Central memory CD4-positive, alpha-beta T cell (primary cell): ENCODE measurements at regions not wholly inside any gene's neighbourhood (a gene's known extent, or its start where the extent isn't known, plus 50 kb on each side); places are given as distances from the start of the nearest gene placed in this dataset.

Experiments used
- DNase-seq: peaks from one replicate; pipeline ENCODE4 v3.0.0; 2022

- no peak for DNase-seq
Measured at GRCh38 chr3:68151359-68151758, 496.9 kb upstream of the SUCLG2 start.

GRCh38 chr3:68148447-68148846 lies 494.0 kb upstream of the SUCLG2 start:
- no peak for DNase-seq

GRCh38 chr3:68142441-68142840 lies 488.0 kb upstream of the SUCLG2 start:
- DNase-seq = no peak

GRCh38 chr3:68139897-68140296 lies 485.5 kb upstream of the SUCLG2 start:
- no peak for DNase-seq

GRCh38 chr3:68136411-68136810 lies 482.0 kb upstream of the SUCLG2 start:
- no peak for DNase-seq

- no peak for DNase-seq
Measured at GRCh38 chr3:68135067-68135466, 480.7 kb upstream of the SUCLG2 start.

GRCh38 chr3:68129065-68129464 lies 474.7 kb upstream of the SUCLG2 start:
- DNase-seq = no peak

- no peak for DNase-seq
Measured at GRCh38 chr3:68123231-68123630, 468.8 kb upstream of the SUCLG2 start.

DNA sequence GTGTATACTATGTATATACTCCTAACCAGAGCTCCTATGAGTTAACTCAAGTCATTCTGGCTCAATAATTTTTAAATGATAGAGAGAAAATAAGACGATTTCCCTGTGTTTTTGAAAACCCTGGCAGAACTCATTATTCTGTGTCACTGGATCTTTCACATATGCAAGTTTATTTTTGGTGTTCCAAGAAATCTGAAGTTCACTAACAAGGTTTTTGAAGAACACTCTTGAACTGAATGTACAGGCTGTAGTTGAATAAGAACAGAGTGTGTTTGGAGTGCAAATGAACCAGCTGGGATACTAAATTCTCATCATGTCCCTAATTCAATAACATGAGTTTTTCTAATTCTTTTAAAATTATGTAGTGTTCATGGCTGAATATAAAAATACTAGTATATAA lies 466.9 kb upstream of the SUCLG2 start:
- DNase-seq = no peak

DNA sequence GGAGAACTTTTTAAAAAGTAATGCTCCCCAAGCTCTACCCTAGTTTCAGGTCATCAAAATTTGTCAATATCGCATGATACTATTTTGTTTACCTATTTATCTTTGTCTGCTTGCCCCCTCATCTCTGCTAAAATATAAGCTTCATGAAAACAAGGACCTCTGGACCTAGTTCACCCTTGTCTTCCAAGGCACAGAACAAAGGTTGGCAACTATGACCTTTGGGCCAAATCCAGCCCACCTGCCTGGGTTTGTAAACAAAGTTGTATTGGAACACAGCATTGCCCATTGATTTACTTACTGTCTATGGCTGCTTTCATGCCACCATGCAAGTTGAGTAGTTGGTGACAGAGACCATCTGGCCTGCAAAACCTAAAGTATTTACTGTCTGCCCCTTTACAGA lies 462.2 kb upstream of the SUCLG2 start:
- no peak for DNase-seq

DNA sequence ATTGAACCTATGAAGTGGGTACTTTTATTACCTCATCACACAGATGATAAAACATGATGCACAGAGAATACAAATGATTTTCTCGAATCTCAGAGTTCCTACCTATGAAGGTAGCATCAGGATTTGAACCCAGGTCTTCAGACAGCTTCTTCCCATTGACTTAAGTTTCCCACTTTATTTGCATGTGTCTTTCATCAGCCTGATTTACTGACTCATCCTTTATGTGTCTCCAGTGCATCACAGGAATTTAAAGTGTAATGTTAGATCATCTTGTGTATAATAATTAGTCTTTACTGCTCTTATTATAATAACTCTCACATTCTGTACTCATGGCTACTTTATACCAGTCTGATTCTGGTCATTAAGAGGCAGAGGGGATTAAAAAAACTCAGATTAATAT lies 449.4 kb upstream of the SUCLG2 start:
- DNase-seq = no peak

DNA sequence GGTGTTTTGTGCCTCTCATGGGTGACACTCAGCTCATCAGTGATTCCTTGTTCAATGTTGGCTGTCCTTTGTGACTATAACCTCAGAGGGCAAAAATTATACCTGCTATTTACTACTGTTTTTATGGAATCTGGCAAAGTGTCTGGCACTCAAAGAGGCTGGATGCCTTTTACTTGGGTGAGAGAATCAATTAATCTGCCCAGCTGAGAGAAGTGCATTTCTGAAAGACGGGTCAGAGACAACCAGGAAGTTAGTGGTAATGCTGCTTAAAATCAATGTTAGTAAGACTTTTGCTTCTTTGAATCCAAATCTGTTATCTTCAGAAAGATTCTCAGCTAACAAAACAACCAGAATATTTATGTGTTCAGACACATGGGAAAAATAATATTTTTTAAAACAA lies 436.2 kb upstream of the SUCLG2 start:
- no peak for DNase-seq

- no peak for DNase-seq
Measured at GRCh38 chr3:68089572-68090011, 435.2 kb upstream of the SUCLG2 start.

GRCh38 chr3:68088636-68089035 lies 434.2 kb upstream of the SUCLG2 start:
- no peak for DNase-seq

DNA sequence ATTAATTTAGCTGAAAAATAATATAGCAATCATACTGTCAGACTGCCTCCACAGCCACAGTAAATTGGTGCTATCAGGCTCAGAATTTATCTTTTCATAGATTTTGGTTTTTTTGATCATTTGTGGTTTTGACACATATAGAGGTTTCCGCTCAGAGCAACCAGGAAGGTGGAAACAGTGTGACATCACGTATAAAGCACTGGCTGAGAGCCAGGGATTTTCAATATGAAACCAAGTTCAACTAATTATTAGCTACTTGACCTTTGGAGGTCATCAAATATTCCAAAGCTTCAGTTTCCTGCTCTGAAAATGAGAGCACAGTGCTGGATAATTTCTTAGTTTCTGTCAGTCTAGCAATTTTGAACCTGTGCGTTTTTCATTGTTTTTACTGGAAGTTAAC lies 433.8 kb upstream of the SUCLG2 start:
- DNase-seq = peak; percentile 81

GRCh38 chr3:68072062-68072461 lies 417.6 kb upstream of the SUCLG2 start:
- DNase-seq = no peak

DNA sequence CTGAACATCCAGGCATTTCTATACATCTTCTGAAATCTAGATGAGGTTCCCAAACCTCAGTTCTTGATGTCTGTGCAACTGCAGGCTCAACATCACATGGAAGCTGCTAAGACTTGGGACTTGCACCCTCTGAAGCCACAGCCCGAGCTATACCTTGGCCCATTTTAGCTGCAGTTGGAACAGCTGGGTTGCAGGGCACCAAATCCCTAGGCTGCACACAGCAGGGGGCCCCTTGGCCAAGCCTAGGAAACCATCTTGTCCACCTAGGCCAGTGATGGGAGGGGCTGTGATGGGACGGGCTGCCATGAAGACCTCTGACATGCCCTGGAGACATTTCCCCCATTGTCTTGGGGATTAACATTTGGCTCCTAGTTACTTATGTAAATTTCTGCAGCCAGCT lies 415.8 kb upstream of the SUCLG2 start:
- no peak for DNase-seq

GRCh38 chr3:68067314-68067713 lies 412.9 kb upstream of the SUCLG2 start:
- no peak for DNase-seq

DNA sequence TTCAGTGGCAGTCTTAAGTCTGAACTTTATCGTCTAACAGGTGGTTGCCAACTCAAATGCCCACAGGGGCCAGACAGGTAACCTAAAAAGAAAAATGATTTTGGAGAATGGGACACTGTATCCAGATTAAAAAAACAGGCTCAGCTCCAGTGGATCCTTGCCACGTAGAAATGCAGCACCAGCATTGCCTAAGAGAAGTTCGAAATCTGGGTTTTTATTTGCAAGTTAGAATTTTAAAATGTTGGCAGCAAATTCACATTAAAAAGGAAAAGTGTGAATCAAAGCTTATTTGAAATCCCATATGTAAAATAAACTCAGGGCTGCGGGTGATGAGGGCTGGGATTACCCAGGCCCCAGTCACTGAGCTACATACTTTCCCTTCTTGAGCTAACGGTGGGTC lies 408.5 kb upstream of the SUCLG2 start:
- DNase-seq = no peak

DNA sequence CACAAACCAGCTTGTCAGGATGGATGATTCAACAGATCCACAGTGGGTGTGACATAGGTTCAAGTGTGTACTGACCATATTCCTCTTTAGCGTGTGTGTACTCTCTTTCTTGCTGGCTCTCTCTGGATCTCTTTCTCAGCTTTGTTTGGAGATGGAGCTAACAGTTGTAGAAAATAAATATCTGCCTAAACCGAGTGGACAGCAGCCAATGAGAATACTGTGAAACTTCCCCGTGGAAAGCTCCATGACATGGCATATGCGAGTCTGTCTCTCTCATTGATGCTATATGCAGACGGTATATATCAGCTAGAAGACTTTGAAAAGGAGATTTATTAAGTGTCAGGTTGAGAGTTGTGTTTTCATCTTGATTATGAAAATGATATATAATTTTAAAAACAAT lies 406.5 kb upstream of the SUCLG2 start:
- no peak for DNase-seq

GRCh38 chr3:68060191-68060590 lies 405.8 kb upstream of the SUCLG2 start:
- DNase-seq = no peak

DNA sequence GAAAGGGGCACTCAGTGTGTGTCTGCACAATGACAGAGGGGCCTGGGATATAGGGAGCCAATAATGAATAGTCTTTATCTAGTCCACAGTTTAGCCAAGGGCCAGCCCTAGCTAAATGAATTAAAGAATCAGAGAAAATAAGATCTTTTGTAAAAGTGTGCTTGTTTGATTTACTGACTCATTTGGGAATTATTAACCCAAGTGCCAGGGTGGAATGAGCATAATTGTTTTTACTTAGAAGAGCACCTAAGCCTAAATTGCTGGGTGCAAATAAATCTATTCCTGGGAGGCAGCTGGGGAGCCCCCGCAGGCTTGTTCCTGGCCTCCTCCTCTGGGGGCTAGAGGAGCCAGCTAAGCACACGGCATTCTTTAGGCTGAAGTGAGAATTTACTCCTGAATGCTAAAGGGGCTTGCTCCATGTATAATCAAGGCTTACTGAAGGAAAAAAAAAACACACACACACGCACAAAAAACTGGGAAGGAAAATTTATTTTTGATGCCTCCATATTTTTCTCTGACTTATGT lies 405.3 kb upstream of the SUCLG2 start:
- no peak for DNase-seq

DNA sequence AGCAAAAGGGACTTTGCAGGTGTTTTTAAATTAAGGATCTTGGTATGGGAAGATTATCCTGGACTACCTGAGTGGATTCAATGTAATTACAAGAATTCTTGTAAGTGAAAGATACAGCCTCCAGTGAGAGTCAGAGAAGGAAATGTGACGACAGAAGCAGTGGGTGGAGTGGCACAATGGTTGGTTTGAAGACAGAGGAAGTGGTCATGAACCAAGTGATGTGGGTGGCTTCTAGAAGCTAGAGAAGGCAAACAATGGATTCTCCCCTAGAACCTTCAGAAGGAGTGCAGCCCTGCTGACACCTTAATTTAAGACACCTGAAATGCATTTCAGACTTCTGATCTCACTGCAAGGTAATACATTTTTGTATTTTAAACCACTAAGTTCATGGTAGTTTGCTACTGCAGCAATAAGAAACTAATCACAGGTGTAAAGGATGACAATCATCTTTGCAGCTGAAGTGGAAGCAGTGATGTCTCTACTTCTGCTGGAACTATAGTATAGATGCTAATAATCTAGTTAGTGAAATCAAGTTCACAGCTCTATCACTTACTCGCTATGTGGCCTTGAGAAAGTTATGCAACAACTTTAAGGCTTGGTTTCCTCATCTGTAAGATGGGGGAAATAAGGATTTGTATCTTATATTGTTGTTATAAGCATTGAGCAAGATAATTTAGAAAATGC lies 403.4 kb upstream of the SUCLG2 start:
- peak; percentile 88 for DNase-seq

DNA sequence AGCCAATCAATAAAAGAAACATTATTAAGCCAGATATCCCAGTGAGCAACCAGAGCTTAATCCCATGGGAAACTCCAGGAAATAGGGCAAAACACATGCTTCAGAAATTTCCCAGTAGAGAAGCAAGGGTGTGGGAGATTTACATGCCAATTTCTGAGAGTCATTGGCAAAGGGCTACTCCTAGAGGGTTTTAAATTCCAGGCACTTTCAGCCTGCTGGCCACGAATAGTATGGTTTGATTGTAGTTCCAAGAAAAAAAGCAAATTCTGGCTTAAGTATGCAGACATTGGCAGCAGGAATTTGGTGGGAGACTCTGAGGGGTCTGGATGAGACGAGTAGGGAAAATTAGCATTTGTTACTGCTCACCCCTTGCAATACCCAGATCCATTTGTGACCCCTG lies 402.1 kb upstream of the SUCLG2 start:
- DNase-seq = no peak

DNA sequence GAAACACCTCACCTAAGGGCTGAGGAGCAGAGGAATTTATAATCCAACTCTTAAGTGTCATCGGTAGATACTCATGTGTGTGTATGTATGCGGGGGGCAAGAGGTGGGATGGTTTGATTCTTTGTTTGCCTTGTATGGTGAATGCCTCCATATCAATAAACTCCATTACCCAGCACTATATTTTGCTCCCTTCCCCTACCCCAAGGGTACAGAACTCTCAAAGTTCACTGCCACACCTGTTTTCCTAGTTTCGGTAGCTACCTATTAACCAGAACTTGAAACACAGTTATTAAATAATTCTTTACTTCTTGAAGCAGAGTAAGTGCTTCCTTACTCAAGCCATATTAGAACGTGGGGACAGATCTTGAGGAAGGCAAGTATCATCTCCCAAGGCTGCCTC lies 400.8 kb upstream of the SUCLG2 start:
- no peak for DNase-seq
